HEK293 (cell line): ENCODE measurements at regions not wholly inside any gene's neighbourhood (a gene's known extent, or its start where the extent isn't known, plus 50 kb on each side); places are given as distances from the start of the nearest gene placed in this dataset.

Experiments
- CTCF ChIA-PET: fragments of 350-600 bp; formaldehyde crosslinking; extraction: SDS; loops from one replicate; lab custom pipeline; 2021; ENCODE audit warnings: antibody characterized with exemption; lab: Yijun Ruan, JAX
- POLR2A ChIA-PET: fragments of 300-600 bp; formaldehyde crosslinking; extraction: SDS; loops from one replicate; lab custom pipeline; 2020; ENCODE audit warnings: antibody characterized with exemption, inconsistent platforms; lab: Yijun Ruan, JAX
- H3K27ac ChIP-seq: fragments of 200-500 bp; sonication (Bioruptor generic); 2 replicates; pipeline ENCODE4 v1.5.1; 2014; ENCODE audit warnings: low read depth, low read length, control low read depth, inconsistent platforms; ENCODE audit errors: extremely low read depth
- H3K36me3 ChIP-seq, 2 experiments: fragments of 200-500 bp in 1 of 2; sonication (Bioruptor generic) in 1 of 2; 1 replicate in 1 of 2; 2 replicates in 1 of 2; pipeline ENCODE4 v1.5.1; 2014 to 2017; ENCODE audit warnings: inconsistent platforms in 2 of 2, low read length in 2 of 2; ENCODE audit not compliant: control insufficient read depth in 2 of 2, insufficient read depth in 1 of 2
- H3K4me1 ChIP-seq: fragments of 200-500 bp; sonication (Bioruptor generic); 2 replicates; pipeline ENCODE4 v1.5.1; 2014; ENCODE audit warnings: mild to moderate bottlenecking, low read length, inconsistent platforms; ENCODE audit not compliant: control insufficient read depth, insufficient read depth
- H3K4me3 ChIP-seq: 2 replicates; pipeline ENCODE4 v1.5.1; 2011; ENCODE audit warnings: low read depth, mild to moderate bottlenecking, control low read depth, low read length, moderate library complexity
- H3K9me3 ChIP-seq: fragments of 200-500 bp; sonication (Bioruptor generic); 2 replicates; pipeline ENCODE4 v1.5.1; 2014; ENCODE audit warnings: low read depth, low read length, inconsistent platforms; ENCODE audit not compliant: control insufficient read depth, insufficient read depth
- BCL11B ChIP-seq: fragments of 450-650 bp; formaldehyde crosslinking; IDR thresholded peaks from 2 replicates; pipeline ENCODE4 v1.5.1; 2016; ENCODE audit warnings: low read depth, missing biosample characterization, missing genetic modification characterization
- GLIS2 ChIP-seq: fragments of 450-650 bp; formaldehyde crosslinking; IDR thresholded peaks from 2 replicates; pipeline ENCODE4 v1.5.1; 2016; ENCODE audit warnings: missing biosample characterization, missing genetic modification characterization
- HOXA7 ChIP-seq: sonication (generic); formaldehyde crosslinking; IDR thresholded peaks from 2 replicates; pipeline ENCODE4 v1.8.1; 2022; ENCODE audit warnings: missing genetic modification reagents, borderline replicate concordance
- SALL2 ChIP-seq: fragments of 450-650 bp; formaldehyde crosslinking; IDR thresholded peaks from 2 replicates; pipeline ENCODE4 v1.5.0; 2017; ENCODE audit warnings: missing biosample characterization, mild to moderate bottlenecking, missing genetic modification characterization, borderline replicate concordance
- SCRT1 ChIP-seq: fragments of 450-650 bp; formaldehyde crosslinking; IDR thresholded peaks from 2 replicates; pipeline ENCODE4 v1.5.1; 2016; ENCODE audit warnings: missing biosample characterization, missing genetic modification characterization, borderline replicate concordance
- WT1 ChIP-seq: fragments of 450-650 bp; formaldehyde crosslinking; IDR thresholded peaks from 2 replicates; pipeline ENCODE4 v1.5.1; 2016; ENCODE audit warnings: missing biosample characterization, missing genetic modification characterization
- ZBTB10 ChIP-seq: fragments of 450-650 bp; formaldehyde crosslinking; IDR thresholded peaks from 2 replicates; pipeline ENCODE4 v1.5.1; 2016; ENCODE audit warnings: missing biosample characterization, missing genetic modification characterization
- ZNF112 ChIP-seq: fragments of 450-650 bp; formaldehyde crosslinking; IDR thresholded peaks from 2 replicates; pipeline ENCODE4 v1.5.0; 2017; ENCODE audit warnings: missing biosample characterization, missing genetic modification characterization
- ZNF404 ChIP-seq: fragments of 450-650 bp; formaldehyde crosslinking; IDR thresholded peaks from 2 replicates; pipeline ENCODE4 v1.5.1; 2017; ENCODE audit warnings: missing biosample characterization, missing genetic modification characterization
- ZNF629 ChIP-seq: fragments of 450-650 bp; formaldehyde crosslinking; IDR thresholded peaks from 2 replicates; pipeline ENCODE4 v1.5.1; 2017; ENCODE audit warnings: missing biosample characterization, missing genetic modification characterization
- ZNF704 ChIP-seq: fragments of 450-650 bp; formaldehyde crosslinking; IDR thresholded peaks from 2 replicates; pipeline ENCODE4 v1.5.1; 2016; ENCODE audit warnings: missing biosample characterization, missing genetic modification characterization
- TF ChIP-seq, protein P1 (sequence below): fragments of 450-650 bp; formaldehyde crosslinking; IDR thresholded peaks from 2 replicates; pipeline ENCODE4 v1.5.1; 2016; ENCODE audit warnings: missing biosample characterization, missing genetic modification characterization, low read depth
- TF ChIP-seq, protein P2 (sequence below): fragments of 450-650 bp; formaldehyde crosslinking; IDR thresholded peaks from 2 replicates; pipeline ENCODE4 v1.5.1; 2016; ENCODE audit warnings: missing biosample characterization, missing genetic modification characterization
- TF ChIP-seq, protein P3 (sequence below): fragments of 450-650 bp; formaldehyde crosslinking; IDR thresholded peaks from 2 replicates; pipeline ENCODE4 v1.5.1; 2016; ENCODE audit warnings: missing biosample characterization, missing genetic modification characterization
- TF ChIP-seq, protein P4 (sequence below): fragments of 450-650 bp; formaldehyde crosslinking; IDR thresholded peaks from 2 replicates; pipeline ENCODE4 v1.5.1; 2016; ENCODE audit warnings: missing biosample characterization, missing genetic modification characterization, borderline replicate concordance

GRCh38 chr6:100314186-100314585 lies 150.5 kb downstream of the SIM1 start:
- no peak overlapping the region for H3K27ac ChIP-seq
- no peaks in the 10 kb centered on the region for H3K9me3 ChIP-seq
- TF ChIP-seq, protein P1, sequence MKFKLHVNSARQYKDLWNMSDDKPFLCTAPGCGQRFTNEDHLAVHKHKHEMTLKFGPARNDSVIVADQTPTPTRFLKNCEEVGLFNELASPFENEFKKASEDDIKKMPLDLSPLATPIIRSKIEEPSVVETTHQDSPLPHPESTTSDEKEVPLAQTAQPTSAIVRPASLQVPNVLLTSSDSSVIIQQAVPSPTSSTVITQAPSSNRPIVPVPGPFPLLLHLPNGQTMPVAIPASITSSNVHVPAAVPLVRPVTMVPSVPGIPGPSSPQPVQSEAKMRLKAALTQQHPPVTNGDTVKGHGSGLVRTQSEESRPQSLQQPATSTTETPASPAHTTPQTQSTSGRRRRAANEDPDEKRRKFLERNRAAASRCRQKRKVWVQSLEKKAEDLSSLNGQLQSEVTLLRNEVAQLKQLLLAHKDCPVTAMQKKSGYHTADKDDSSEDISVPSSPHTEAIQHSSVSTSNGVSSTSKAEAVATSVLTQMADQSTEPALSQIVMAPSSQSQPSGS (tag by site-specific recombination), result no peak
- no peak for TF ChIP-seq BCL11B
- TF ChIP-seq, protein P2, sequence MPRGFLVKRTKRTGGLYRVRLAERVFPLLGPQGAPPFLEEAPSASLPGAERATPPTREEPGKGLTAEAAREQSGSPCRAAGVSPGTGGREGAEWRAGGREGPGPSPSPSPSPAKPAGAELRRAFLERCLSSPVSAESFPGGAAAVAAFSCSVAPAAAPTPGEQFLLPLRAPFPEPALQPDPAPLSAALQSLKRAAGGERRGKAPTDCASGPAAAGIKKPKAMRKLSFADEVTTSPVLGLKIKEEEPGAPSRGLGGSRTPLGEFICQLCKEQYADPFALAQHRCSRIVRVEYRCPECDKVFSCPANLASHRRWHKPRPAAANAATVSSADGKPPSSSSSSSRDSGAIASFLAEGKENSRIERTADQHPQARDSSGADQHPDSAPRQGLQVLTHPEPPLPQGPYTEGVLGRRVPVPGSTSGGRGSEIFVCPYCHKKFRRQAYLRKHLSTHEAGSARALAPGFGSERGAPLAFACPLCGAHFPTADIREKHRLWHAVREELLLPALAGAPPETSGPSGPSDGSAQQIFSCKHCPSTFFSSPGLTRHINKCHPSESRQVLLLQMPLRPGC (tag by site-specific recombination), result no peak
- no peak for TF ChIP-seq ZNF629 (tag by site-specific recombination)
- TF ChIP-seq HOXA7, result no peak
- TF ChIP-seq, protein P3, sequence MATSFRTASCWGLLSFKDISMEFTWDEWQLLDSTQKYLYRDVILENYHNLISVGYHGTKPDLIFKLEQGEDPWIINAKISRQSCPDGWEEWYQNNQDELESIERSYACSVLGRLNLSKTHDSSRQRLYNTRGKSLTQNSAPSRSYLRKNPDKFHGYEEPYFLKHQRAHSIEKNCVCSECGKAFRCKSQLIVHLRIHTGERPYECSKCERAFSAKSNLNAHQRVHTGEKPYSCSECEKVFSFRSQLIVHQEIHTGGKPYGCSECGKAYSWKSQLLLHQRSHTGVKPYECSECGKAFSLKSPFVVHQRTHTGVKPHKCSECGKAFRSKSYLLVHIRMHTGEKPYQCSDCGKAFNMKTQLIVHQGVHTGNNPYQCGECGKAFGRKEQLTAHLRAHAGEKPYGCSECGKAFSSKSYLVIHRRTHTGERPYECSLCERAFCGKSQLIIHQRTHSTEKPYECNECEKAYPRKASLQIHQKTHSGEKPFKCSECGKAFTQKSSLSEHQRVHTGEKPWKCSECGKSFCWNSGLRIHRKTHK (tag by site-specific recombination), result no peak
- TF ChIP-seq ZNF404 (tag by site-specific recombination), result no peak
- no peak for TF ChIP-seq ZBTB10
- no peaks in the 10 kb centered on the region for H3K36me3 ChIP-seq
- ChIA-PET POLR2A (no interaction called here), CTCF (no interaction called here)
- H3K4me1 ChIP-seq, result no peaks in the 10 kb centered on the region
- no peak overlapping the region for H3K4me3 ChIP-seq

GRCh38 chr6:100311707-100312251 lies 152.9 kb downstream of the SIM1 start:
- CTCF ChIA-PET, result interaction anchor here (0.5 to 1.2 kb wide), 3 partner anchors 60 to 354 kb away, joined by 3 to 9 read pairs (median 3); no protein-coding TSS in a partner anchor
- no peaks in the 10 kb centered on the region for H3K9me3 ChIP-seq
- no peaks in the 10 kb centered on the region for H3K4me1 ChIP-seq
- POLR2A ChIA-PET, result no interaction called here
- no peaks in the 10 kb centered on the region for H3K36me3 ChIP-seq
- no peak overlapping the region for H3K4me3 ChIP-seq
- no peak overlapping the region for H3K27ac ChIP-seq
- TF ChIP-seq HOXA7 (no peak), SCRT1 (tag by site-specific recombination) (no peak), ZNF112 (no peak), WT1 (no peak), ZNF704 (no peak), SALL2 (tag by site-specific recombination) (no peak), GLIS2 (tag by site-specific recombination) (no peak)
- TF ChIP-seq, protein P3 (tag by site-specific recombination), result no peak
- TF ChIP-seq, protein P4, sequence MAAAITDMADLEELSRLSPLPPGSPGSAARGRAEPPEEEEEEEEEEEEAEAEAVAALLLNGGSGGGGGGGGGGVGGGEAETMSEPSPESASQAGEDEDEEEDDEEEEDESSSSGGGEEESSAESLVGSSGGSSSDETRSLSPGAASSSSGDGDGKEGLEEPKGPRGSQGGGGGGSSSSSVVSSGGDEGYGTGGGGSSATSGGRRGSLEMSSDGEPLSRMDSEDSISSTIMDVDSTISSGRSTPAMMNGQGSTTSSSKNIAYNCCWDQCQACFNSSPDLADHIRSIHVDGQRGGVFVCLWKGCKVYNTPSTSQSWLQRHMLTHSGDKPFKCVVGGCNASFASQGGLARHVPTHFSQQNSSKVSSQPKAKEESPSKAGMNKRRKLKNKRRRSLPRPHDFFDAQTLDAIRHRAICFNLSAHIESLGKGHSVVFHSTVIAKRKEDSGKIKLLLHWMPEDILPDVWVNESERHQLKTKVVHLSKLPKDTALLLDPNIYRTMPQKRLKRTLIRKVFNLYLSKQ (tag by site-specific recombination), result no peak
